ENCODE measurements at regions not wholly inside any gene's neighbourhood (a gene's known extent, or its start where the extent isn't known, plus 50 kb on each side); places are given as distances from the start of the nearest gene placed in this dataset.

- peak; percentile 55 for DNase-seq (ENCODE audit: low read depth, low spot score)
- H3K4me3 ChIP-seq (ENCODE audit: low read length) = 0 out of 2 replicates have a peak overlapping the region, but pooled peaks have one; percentile 2
These were observed 256.5 kb upstream of the NECTIN3 start for GRCh38 chr3:110815008-110815583.

GRCh38 chr3:110816008-110816407 lies 255.6 kb upstream of the NECTIN3 start:
- no peak for DNase-seq (ENCODE audit: low read depth, low spot score)

GRCh38 chr3:110821586-110821985 lies 250.0 kb upstream of the NECTIN3 start:
- no peak overlapping the region for H3K4me3 ChIP-seq (ENCODE audit: low read length)
- no peak for DNase-seq (ENCODE audit: low read depth, low spot score)

More at GRCh38 chr3:110816008-110816407, 255.6 kb upstream of the NECTIN3 start:
- H3K4me3 ChIP-seq (ENCODE audit: low read length) = no peak overlapping the region

GRCh38 chr3:110822971-110823370 lies 248.6 kb upstream of the NECTIN3 start:
- DNase-seq (ENCODE audit: low read depth, low spot score) = no peak
- no peak overlapping the region for H3K4me3 ChIP-seq (ENCODE audit: low read length)

GRCh38 chr3:110846971-110847370 lies 224.6 kb upstream of the NECTIN3 start:
- DNase-seq (ENCODE audit: low read depth, low spot score) = peak; percentile 27
- H3K4me3 ChIP-seq (ENCODE audit: low read length) = no peak overlapping the region

GRCh38 chr3:110849064-110849463 lies 222.6 kb upstream of the NECTIN3 start:
- no peak for DNase-seq (ENCODE audit: low read depth, low spot score)
- H3K4me3 ChIP-seq (ENCODE audit: low read length) = no peak overlapping the region

- no peak for DNase-seq (ENCODE audit: low read depth, low spot score)
These were observed 219.9 kb upstream of the NECTIN3 start for GRCh38 chr3:110851736-110852135.

GRCh38 chr3:110855207-110855606 lies 216.4 kb upstream of the NECTIN3 start:
- DNase-seq (ENCODE audit: low read depth, low spot score) = no peak
- no peak overlapping the region for H3K4me3 ChIP-seq (ENCODE audit: low read length)

More at GRCh38 chr3:110851736-110852135, 219.9 kb upstream of the NECTIN3 start:
- no peak overlapping the region for H3K4me3 ChIP-seq (ENCODE audit: low read length)

- no peak for DNase-seq (ENCODE audit: low read depth, low spot score)
- H3K4me3 ChIP-seq (ENCODE audit: low read length) = no peak overlapping the region
These were observed 214.7 kb upstream of the NECTIN3 start for GRCh38 chr3:110856916-110857315.

- no peak overlapping the region for H3K4me3 ChIP-seq (ENCODE audit: low read length)
- DNase-seq (ENCODE audit: low read depth, low spot score) = no peak
These were observed 213.1 kb upstream of the NECTIN3 start for GRCh38 chr3:110858549-110858948.

- H3K4me3 ChIP-seq (ENCODE audit: low read length) = no peak overlapping the region
- no peak for DNase-seq (ENCODE audit: low read depth, low spot score)
These were observed 212.3 kb upstream of the NECTIN3 start for GRCh38 chr3:110859336-110859735.

- no peak for DNase-seq (ENCODE audit: low read depth, low spot score)
These were observed 211.6 kb upstream of the NECTIN3 start for GRCh38 chr3:110859993-110860392.

GRCh38 chr3:110865934-110866333 lies 205.7 kb upstream of the NECTIN3 start:
- no peak for DNase-seq (ENCODE audit: low read depth, low spot score)
- H3K4me3 ChIP-seq (ENCODE audit: low read length) = no peak overlapping the region

More at GRCh38 chr3:110859993-110860392, 211.6 kb upstream of the NECTIN3 start:
- no peak overlapping the region for H3K4me3 ChIP-seq (ENCODE audit: low read length)

GRCh38 chr3:110868106-110868505 lies 203.5 kb upstream of the NECTIN3 start:
- no peak for DNase-seq (ENCODE audit: low read depth, low spot score)
- no peak overlapping the region for H3K4me3 ChIP-seq (ENCODE audit: low read length)

- no peak overlapping the region for H3K4me3 ChIP-seq (ENCODE audit: low read length)
- DNase-seq (ENCODE audit: low read depth, low spot score) = no peak
These were observed 201.9 kb upstream of the NECTIN3 start for GRCh38 chr3:110869736-110870135.

- DNase-seq (ENCODE audit: low read depth, low spot score) = no peak
- H3K4me3 ChIP-seq (ENCODE audit: low read length) = no peak overlapping the region
These were observed 199.7 kb upstream of the NECTIN3 start for GRCh38 chr3:110871869-110872268.

- no peak for DNase-seq (ENCODE audit: low read depth, low spot score)
- no peak overlapping the region for H3K4me3 ChIP-seq (ENCODE audit: low read length)
These were observed 192.9 kb upstream of the NECTIN3 start for GRCh38 chr3:110878692-110879091.

GRCh38 chr3:110881069-110881468 lies 190.5 kb upstream of the NECTIN3 start:
- no peak overlapping the region for H3K4me3 ChIP-seq (ENCODE audit: low read length)
- DNase-seq (ENCODE audit: low read depth, low spot score) = peak; percentile 48

- no peak for DNase-seq (ENCODE audit: low read depth, low spot score)
- H3K4me3 ChIP-seq (ENCODE audit: low read length) = no peak overlapping the region
These were observed 185.3 kb upstream of the NECTIN3 start for GRCh38 chr3:110886222-110886893.

- H3K4me3 ChIP-seq (ENCODE audit: low read length) = no peak overlapping the region
- DNase-seq (ENCODE audit: low read depth, low spot score) = no peak
These were observed 184.4 kb upstream of the NECTIN3 start for GRCh38 chr3:110887176-110887575.
